Neural progenitor cell (in vitro differentiated cells): ENCODE measurements at regions not wholly inside any gene's neighbourhood (a gene's known extent, or its start where the extent isn't known, plus 50 kb on each side); places are given as distances from the start of the nearest gene placed in this dataset.
"Not testable (repeated sequence)": the region's sequence is repeated elsewhere in the genome, so short reads cannot be mapped to it uniquely, and the experiment has no call there.

Experiments
- EZH2phosphoT487 ChIP-seq: fragments of 200-600 bp; sonication (generic); IDR thresholded peaks from 2 replicates; pipeline ENCODE4 v1.6.1; 2017; ENCODE audit warnings: antibody characterized with exemption
- TF ChIP-seq, protein P1 (sequence below): fragments of 200-600 bp; sonication (generic); IDR thresholded peaks from 2 replicates; pipeline ENCODE4 v1.5.1; 2017; ENCODE audit warnings: antibody characterized with exemption, mild to moderate bottlenecking

DNA sequence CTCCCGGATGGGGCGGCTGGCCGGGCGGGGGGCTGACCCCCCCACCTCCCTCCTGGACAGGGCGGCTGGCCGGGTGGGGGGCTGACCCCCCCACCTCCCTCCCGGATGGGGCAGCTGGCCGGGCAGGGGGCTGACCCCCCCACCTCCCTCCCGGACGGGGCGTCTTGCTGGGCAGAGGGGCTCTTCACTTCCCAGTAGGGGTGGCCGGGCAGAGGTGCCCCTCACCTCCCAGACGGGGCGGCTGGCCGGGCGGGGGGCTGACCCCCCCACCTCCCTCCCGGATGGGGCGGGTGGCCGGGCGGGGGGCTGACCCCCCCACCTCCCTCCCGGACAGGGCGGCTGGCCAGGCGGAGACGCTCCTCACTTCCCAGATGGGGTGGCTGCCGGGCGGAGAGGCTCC lies 55.7 kb upstream of the ACBD5 start:
- TF ChIP-seq EZH2phosphoT487, result not testable (repeated sequence)
- TF ChIP-seq, protein P1, sequence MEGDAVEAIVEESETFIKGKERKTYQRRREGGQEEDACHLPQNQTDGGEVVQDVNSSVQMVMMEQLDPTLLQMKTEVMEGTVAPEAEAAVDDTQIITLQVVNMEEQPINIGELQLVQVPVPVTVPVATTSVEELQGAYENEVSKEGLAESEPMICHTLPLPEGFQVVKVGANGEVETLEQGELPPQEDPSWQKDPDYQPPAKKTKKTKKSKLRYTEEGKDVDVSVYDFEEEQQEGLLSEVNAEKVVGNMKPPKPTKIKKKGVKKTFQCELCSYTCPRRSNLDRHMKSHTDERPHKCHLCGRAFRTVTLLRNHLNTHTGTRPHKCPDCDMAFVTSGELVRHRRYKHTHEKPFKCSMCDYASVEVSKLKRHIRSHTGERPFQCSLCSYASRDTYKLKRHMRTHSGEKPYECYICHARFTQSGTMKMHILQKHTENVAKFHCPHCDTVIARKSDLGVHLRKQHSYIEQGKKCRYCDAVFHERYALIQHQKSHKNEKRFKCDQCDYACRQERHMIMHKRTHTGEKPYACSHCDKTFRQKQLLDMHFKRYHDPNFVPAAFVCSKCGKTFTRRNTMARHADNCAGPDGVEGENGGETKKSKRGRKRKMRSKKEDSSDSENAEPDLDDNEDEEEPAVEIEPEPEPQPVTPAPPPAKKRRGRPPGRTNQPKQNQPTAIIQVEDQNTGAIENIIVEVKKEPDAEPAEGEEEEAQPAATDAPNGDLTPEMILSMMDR, result not testable (repeated sequence)
